22Rv1 (cell line): ENCODE measurements at regions not wholly inside any gene's neighbourhood (a gene's known extent, or its start where the extent isn't known, plus 50 kb on each side); places are given as distances from the start of the nearest gene placed in this dataset.

Experiments used
- CTCF ChIP-seq: fragments of 450-650 bp; IDR thresholded peaks from 2 replicates; pipeline ENCODE4 v1.5.1; 2017; ENCODE audit warnings: mild to moderate bottlenecking
- ZFX ChIP-seq: fragments of 450-650 bp; IDR thresholded peaks from 2 replicates; pipeline ENCODE4 v1.6.1; 2017; ENCODE audit warnings: antibody characterized with exemption, borderline replicate concordance

- TF ChIP-seq CTCF (no peak), ZFX (no peak)
Observed at GRCh38 chr16:65895906-65896305, 470.6 kb upstream of the CDH5 start.
